Glutamatergic neuron (in vitro differentiated cells): ENCODE measurements at regions not wholly inside any gene's neighbourhood (a gene's known extent, or its start where the extent isn't known, plus 50 kb on each side); places are given as distances from the start of the nearest gene placed in this dataset.

Experiments used
- DNase-seq: peaks from one replicate; pipeline ENCODE4 v3.0.0; 2022
- H3K27ac Mint-ChIP-seq: one replicate; pipeline ENCODE4 v1.8.0; 2020; ENCODE audit warnings: mild to moderate bottlenecking, mixed read lengths, inconsistent platforms; ENCODE audit not compliant: unreplicated experiment
- H3K27me3 Mint-ChIP-seq: one replicate; pipeline ENCODE4 v1.8.0; 2020; ENCODE audit warnings: mild to moderate bottlenecking, moderate library complexity, mixed read lengths, inconsistent platforms; ENCODE audit not compliant: unreplicated experiment
- H3K36me3 Mint-ChIP-seq: one replicate; pipeline ENCODE4 v1.8.0; 2020; ENCODE audit warnings: mild to moderate bottlenecking, mixed read lengths, inconsistent platforms; ENCODE audit not compliant: unreplicated experiment
- H3K4me1 Mint-ChIP-seq: one replicate; pipeline ENCODE4 v1.8.0; 2020; ENCODE audit warnings: mild to moderate bottlenecking, low read depth, mixed read lengths, inconsistent platforms; ENCODE audit not compliant: unreplicated experiment
- H3K4me3 Mint-ChIP-seq: one replicate; pipeline ENCODE4 v1.8.0; 2020; ENCODE audit warnings: mild to moderate bottlenecking, mixed read lengths, inconsistent platforms; ENCODE audit not compliant: unreplicated experiment
- H3K9me3 Mint-ChIP-seq: one replicate; pipeline ENCODE4 v1.8.0; 2020; ENCODE audit warnings: mild to moderate bottlenecking, moderate library complexity, mixed read lengths, inconsistent platforms; ENCODE audit not compliant: unreplicated experiment
- TF ChIP-seq, protein P1 (sequence below): fragments of 200-600 bp; sonication (generic); IDR thresholded peaks from one replicate; pipeline ENCODE4 v1.5.0; 2021; ENCODE audit not compliant: partially characterized antibody, unreplicated experiment

DNA sequence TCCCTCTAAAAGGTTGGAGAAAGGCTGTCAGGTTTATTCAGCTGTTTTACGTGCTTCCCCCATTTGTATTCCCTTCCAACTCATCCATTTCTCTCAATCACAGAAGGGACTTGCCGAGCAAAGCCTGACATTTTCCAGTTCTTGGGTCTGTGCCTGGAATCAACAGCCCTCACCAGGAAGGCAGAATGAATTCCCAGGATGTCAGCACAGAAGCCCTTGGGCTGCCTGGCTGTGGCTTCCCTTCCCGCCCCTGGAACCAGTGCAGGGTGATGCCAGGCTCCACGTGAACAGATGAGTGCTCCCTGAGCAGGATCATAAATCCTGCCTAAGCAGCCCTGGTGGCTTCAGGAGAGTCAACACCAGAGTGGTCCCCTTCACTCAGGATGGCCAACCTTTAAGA, 86.1 kb upstream of the CD83 start:
- DNase-seq, result no peak
- Mint-ChIP-seq H3K36me3 (no peaks in the 10 kb centered on the region), H3K27ac (no peak overlapping the region), H3K4me3 (no peak overlapping the region), H3K4me1 (no peaks in the 10 kb centered on the region), H3K27me3 (no peaks in the 10 kb centered on the region), H3K9me3 (peaks cover 2% of the 10 kb centered on the region)
- TF ChIP-seq, protein P1, sequence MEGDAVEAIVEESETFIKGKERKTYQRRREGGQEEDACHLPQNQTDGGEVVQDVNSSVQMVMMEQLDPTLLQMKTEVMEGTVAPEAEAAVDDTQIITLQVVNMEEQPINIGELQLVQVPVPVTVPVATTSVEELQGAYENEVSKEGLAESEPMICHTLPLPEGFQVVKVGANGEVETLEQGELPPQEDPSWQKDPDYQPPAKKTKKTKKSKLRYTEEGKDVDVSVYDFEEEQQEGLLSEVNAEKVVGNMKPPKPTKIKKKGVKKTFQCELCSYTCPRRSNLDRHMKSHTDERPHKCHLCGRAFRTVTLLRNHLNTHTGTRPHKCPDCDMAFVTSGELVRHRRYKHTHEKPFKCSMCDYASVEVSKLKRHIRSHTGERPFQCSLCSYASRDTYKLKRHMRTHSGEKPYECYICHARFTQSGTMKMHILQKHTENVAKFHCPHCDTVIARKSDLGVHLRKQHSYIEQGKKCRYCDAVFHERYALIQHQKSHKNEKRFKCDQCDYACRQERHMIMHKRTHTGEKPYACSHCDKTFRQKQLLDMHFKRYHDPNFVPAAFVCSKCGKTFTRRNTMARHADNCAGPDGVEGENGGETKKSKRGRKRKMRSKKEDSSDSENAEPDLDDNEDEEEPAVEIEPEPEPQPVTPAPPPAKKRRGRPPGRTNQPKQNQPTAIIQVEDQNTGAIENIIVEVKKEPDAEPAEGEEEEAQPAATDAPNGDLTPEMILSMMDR, result no peak

- Mint-ChIP-seq H3K36me3 (no peaks in the 10 kb centered on the region), H3K27ac (no peak overlapping the region)
- DNase-seq, result no peak
Observed at GRCh38 chr6:14035071-14035847, 82.3 kb upstream of the CD83 start.

GRCh38 chr6:14035874-14036273, 81.7 kb upstream of the CD83 start:
- H3K27me3 Mint-ChIP-seq, result no peaks in the 10 kb centered on the region
- no peak overlapping the region for H3K27ac Mint-ChIP-seq
- H3K4me3 Mint-ChIP-seq, result no peak overlapping the region
- H3K4me1 Mint-ChIP-seq, result peaks cover 5% of the 10 kb centered on the region
- no peaks in the 10 kb centered on the region for H3K36me3 Mint-ChIP-seq
- TF ChIP-seq, protein P1, result no peak
- H3K9me3 Mint-ChIP-seq, result peaks cover 2% of the 10 kb centered on the region
- no peak for DNase-seq

More at GRCh38 chr6:14035071-14035847, 82.3 kb upstream of the CD83 start:
- H3K4me1 Mint-ChIP-seq, result peaks cover 5% of the 10 kb centered on the region
- no peaks in the 10 kb centered on the region for H3K27me3 Mint-ChIP-seq
- no peak overlapping the region for H3K4me3 Mint-ChIP-seq
- peaks cover 2% of the 10 kb centered on the region for H3K9me3 Mint-ChIP-seq
- TF ChIP-seq, protein P1, result no peak

GRCh38 chr6:14036911-14037310, 80.7 kb upstream of the CD83 start:
- Mint-ChIP-seq H3K36me3 (no peaks in the 10 kb centered on the region), H3K27ac (no peak overlapping the region), H3K4me3 (no peak overlapping the region), H3K27me3 (no peaks in the 10 kb centered on the region), H3K9me3 (no peaks in the 10 kb centered on the region), H3K4me1 (peaks cover 5% of the 10 kb centered on the region)
- TF ChIP-seq, protein P1, result no peak
- DNase-seq, result no peak
